NB4 (cell line): ENCODE measurements at regions not wholly inside any gene's neighbourhood (a gene's known extent, or its start where the extent isn't known, plus 50 kb on each side); places are given as distances from the start of the nearest gene placed in this dataset.

Source experiments
- DNase-seq: peaks from one replicate; pipeline ENCODE4 v3.0.0; 2010; ENCODE audit warnings: low read depth
- H3K4me3 ChIP-seq: one replicate; pipeline ENCODE4 v1.5.1; 2011; ENCODE audit warnings: mild to moderate bottlenecking, low read depth, low read length, moderate library complexity
- CTCF ChIP-seq: IDR thresholded peaks from one replicate; pipeline ENCODE4 v1.5.1; 2012; ENCODE audit warnings: low read depth, low read length
- MAX ChIP-seq: IDR thresholded peaks from 2 replicates; pipeline ENCODE4 v1.6.1; 2011; ENCODE audit warnings: low read depth, low read length
- MYC ChIP-seq: IDR thresholded peaks from 2 replicates; pipeline ENCODE4 v1.6.1; 2011; ENCODE audit warnings: low read depth, low read length
- POLR2A ChIP-seq: IDR thresholded peaks from 2 replicates; pipeline ENCODE4 v1.6.1; 2011; ENCODE audit warnings: mild to moderate bottlenecking; ENCODE audit not compliant: insufficient read length; ENCODE audit errors: extremely low read depth

DNA sequence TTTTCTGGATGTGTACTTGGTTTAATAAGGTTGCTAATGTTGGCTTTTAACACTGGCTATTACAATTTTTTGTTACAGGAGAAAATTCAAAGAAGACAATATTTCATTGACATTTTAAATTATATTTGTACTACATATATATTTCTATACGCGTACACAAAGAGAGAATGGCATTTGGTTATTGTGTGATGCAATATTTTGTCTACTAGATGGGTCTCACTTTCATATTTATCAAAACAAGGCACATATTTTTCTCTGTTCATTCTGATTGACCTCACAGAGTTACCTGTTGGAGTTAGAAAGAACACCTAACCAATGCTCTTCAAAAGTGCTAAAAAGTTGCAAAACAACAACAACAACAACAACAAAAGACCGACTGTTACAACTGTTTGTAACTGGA lies 50.2 kb upstream of the VGLL3 start:
- TF ChIP-seq POLR2A = no peak
- TF ChIP-seq CTCF = no peak
- no peak for TF ChIP-seq MYC
- no peak for TF ChIP-seq MAX
- DNase-seq = no peak

More for the DNA sequence above, 50.2 kb upstream of the VGLL3 start:
- H3K4me3 ChIP-seq = no peak overlapping the region
